Sciatic nerve (tissue), 2 donors: ENCODE measurements at regions not wholly inside any gene's neighbourhood (a gene's known extent, or its start where the extent isn't known, plus 50 kb on each side); places are given as distances from the start of the nearest gene placed in this dataset.

Experiments used
- ATAC-seq: fragments of 200-7000 bp; cut with Tn5 transposase; one replicate; pipeline ENCODE4 v1.9.1; 2020; ENCODE audit warnings: mild to moderate bottlenecking, moderate library complexity
- DNase-seq: peaks from one replicate; pipeline ENCODE4 v3.0.0-alpha.2; 2020; ENCODE audit warnings: low spot score
- intact Hi-C: fragments of 100-400 bp; cut with DNase I; formaldehyde crosslinking; loops from one replicate; pipeline ENCODE4 v1.14.2; 2022
- donor health status: DM: no; HTN: no; CAD: no.
- donor health status: DM: no; HTN: no; CAD: no.

GRCh38 chr2:236731767-236732580, 162.3 kb downstream of the ACKR3 start:
- ATAC-seq, result peak; percentile 98
- DNase-seq, result peak; percentile 87
- intact Hi-C loops, result no loop called here

- DNase-seq (no peak), ATAC-seq (no peak)
- intact Hi-C loops, result no loop called here
Observed at GRCh38 chr2:236733156-236733555, 163.5 kb downstream of the ACKR3 start.

- intact Hi-C loops, result no loop called here
- ATAC-seq (no peak), DNase-seq (no peak)
Observed at GRCh38 chr2:236735825-236736238, 166.2 kb downstream of the ACKR3 start.

- DNase-seq (no peak), ATAC-seq (no peak)
- intact Hi-C loops, result no loop called here
Observed at GRCh38 chr2:236738030-236738429, 168.4 kb downstream of the ACKR3 start.

- intact Hi-C loops, result no loop called here
- DNase-seq, result no peak
- no peak for ATAC-seq
Observed at GRCh38 chr2:236738896-236739295, 169.3 kb downstream of the ACKR3 start.

- ATAC-seq, result no peak
- intact Hi-C loops, result no loop called here
Observed at GRCh38 chr2:236739663-236740062, 170.0 kb downstream of the ACKR3 start.

GRCh38 chr2:236740506-236740905, 170.9 kb downstream of the ACKR3 start:
- no peak for DNase-seq
- ATAC-seq, result no peak
- intact Hi-C loops, result no loop called here

More at GRCh38 chr2:236739663-236740062, 170.0 kb downstream of the ACKR3 start:
- DNase-seq, result no peak

GRCh38 chr2:236743039-236743920, 173.7 kb downstream of the ACKR3 start:
- ATAC-seq (peak; percentile 28), DNase-seq (no peak)
- intact Hi-C loops, result no loop called here

- intact Hi-C loops, result no loop called here
- no peak for DNase-seq
- no peak for ATAC-seq
Observed at GRCh38 chr2:236743921-236744280, 174.3 kb downstream of the ACKR3 start.

GRCh38 chr2:236744281-236744705, 174.7 kb downstream of the ACKR3 start:
- intact Hi-C loops, result no loop called here
- DNase-seq, result no peak
- ATAC-seq, result peak; percentile 85

GRCh38 chr2:236744716-236745115, 175.1 kb downstream of the ACKR3 start:
- ATAC-seq (no peak), DNase-seq (no peak)
- intact Hi-C loops, result no loop called here

- ATAC-seq (no peak), DNase-seq (no peak)
- intact Hi-C loops, result no loop called here
Observed at GRCh38 chr2:236745420-236746210, 176.0 kb downstream of the ACKR3 start.

GRCh38 chr2:236746833-236747232, 177.2 kb downstream of the ACKR3 start:
- no peak for ATAC-seq
- intact Hi-C loops, result no loop called here
- DNase-seq, result no peak

GRCh38 chr2:236747426-236747825, 177.8 kb downstream of the ACKR3 start:
- intact Hi-C loops, result no loop called here
- no peak for DNase-seq
- no peak for ATAC-seq

- intact Hi-C loops, result no loop called here
- ATAC-seq (no peak), DNase-seq (no peak)
Observed at GRCh38 chr2:236747925-236748324, 178.3 kb downstream of the ACKR3 start.

- ATAC-seq (peak; percentile 25), DNase-seq (no peak)
- intact Hi-C loops, result no loop called here
Observed at GRCh38 chr2:236748385-236748784, 178.8 kb downstream of the ACKR3 start.

- intact Hi-C loops, result no loop called here
- DNase-seq (no peak), ATAC-seq (peak; percentile 29)
Observed at GRCh38 chr2:236748801-236749200, 179.2 kb downstream of the ACKR3 start.

GRCh38 chr2:236749346-236749745, 179.7 kb downstream of the ACKR3 start:
- intact Hi-C loops, result no loop called here
- no peak for DNase-seq
- no peak for ATAC-seq

- intact Hi-C loops, result no loop called here
- no peak for DNase-seq
- ATAC-seq, result no peak
Observed at GRCh38 chr2:236752096-236752495, 182.5 kb downstream of the ACKR3 start.
